Testis (tissue), 2 donors: ENCODE measurements at regions not wholly inside any gene's neighbourhood (a gene's known extent, or its start where the extent isn't known, plus 50 kb on each side); places are given as distances from the start of the nearest gene placed in this dataset.

Experiments used
- DNase-seq: peaks from one replicate; pipeline ENCODE4 v3.0.0-alpha.2; 2019
- H3K27ac ChIP-seq, 2 donors: fragments of 200-600 bp; sonication (generic); one replicate each; pipeline ENCODE4 v1.5.1; 2019
- H3K27me3 ChIP-seq: fragments of 200-600 bp; sonication (generic); one replicate; pipeline ENCODE4 v1.5.1; 2019
- H3K36me3 ChIP-seq: fragments of 200-600 bp; sonication (generic); one replicate; pipeline ENCODE4 v1.5.1; 2017; ENCODE audit warnings: low read depth; ENCODE audit errors: missing control alignments
- H3K4me1 ChIP-seq: fragments of 200-600 bp; sonication (generic); one replicate; pipeline ENCODE4 v1.5.1; 2019
- H3K4me3 ChIP-seq, 2 donors: fragments of 200-600 bp; sonication (generic); one replicate each; pipeline ENCODE4 v1.5.1; 2017 to 2019
- H3K9me3 ChIP-seq: fragments of 200-600 bp; sonication (generic); one replicate; pipeline ENCODE4 v1.5.1; 2017
- POLR2A ChIP-seq: fragments of 450-650 bp; IDR thresholded peaks from one replicate; pipeline ENCODE4 v1.6.1; 2017; ENCODE audit warnings: antibody characterized with exemption, mild to moderate bottlenecking, moderate library complexity
- WGBS, 2 donors: methylation state at CpG; one replicate each; pipeline ENCODE4 v1.1.5; 2018; 5-methylcytosine and 5-hydroxymethylcytosine counted together
- intact Hi-C: fragments of 100-400 bp; cut with DNase I; formaldehyde crosslinking; loops from one replicate; pipeline ENCODE4 v1.15.1; 2023; ENCODE audit warnings: low total_unique reads
- TF ChIP-seq, protein P1 (sequence below), 3 experiments: fragments of 450-650 bp in 2 of 3; fragments of 200-600 bp in 1 of 3; sonication (generic) in 1 of 3; IDR thresholded peaks; one replicate each; pipeline ENCODE4 v1.5.1; 2016 to 2019; ENCODE audit warnings: antibody characterized with exemption in 3 of 3, mild to moderate bottlenecking in 2 of 3, moderate library complexity in 1 of 3

DNA sequence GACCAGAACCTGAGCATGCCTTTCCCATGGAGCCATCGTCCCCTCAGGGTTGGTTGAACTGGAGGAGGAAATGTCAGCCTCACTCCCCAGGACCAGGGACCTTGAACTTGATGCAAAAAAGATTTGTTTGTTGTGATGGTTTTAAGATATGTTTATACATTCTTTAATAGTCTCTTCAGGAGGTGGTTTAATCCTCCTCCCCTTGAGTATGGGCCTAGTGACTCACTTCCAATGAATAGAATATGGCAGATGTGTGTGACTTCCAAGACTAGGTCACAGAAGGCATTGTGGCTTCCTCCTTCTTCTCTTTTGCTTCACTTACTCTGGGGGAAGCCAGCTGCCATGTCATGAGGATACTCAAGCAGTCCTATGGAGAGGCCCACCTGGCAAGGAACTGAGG is 81.7 kb upstream of the WNT4 start:
- TF ChIP-seq, protein P1, sequence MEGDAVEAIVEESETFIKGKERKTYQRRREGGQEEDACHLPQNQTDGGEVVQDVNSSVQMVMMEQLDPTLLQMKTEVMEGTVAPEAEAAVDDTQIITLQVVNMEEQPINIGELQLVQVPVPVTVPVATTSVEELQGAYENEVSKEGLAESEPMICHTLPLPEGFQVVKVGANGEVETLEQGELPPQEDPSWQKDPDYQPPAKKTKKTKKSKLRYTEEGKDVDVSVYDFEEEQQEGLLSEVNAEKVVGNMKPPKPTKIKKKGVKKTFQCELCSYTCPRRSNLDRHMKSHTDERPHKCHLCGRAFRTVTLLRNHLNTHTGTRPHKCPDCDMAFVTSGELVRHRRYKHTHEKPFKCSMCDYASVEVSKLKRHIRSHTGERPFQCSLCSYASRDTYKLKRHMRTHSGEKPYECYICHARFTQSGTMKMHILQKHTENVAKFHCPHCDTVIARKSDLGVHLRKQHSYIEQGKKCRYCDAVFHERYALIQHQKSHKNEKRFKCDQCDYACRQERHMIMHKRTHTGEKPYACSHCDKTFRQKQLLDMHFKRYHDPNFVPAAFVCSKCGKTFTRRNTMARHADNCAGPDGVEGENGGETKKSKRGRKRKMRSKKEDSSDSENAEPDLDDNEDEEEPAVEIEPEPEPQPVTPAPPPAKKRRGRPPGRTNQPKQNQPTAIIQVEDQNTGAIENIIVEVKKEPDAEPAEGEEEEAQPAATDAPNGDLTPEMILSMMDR (IDR thresholded peaks at IDR 0.05): no peak
- no peak for TF ChIP-seq POLR2A
- H3K4me1 ChIP-seq: no peaks in the 10 kb centered on the region
- no peak overlapping the region for H3K4me3 ChIP-seq
- H3K9me3 ChIP-seq: no peaks in the 10 kb centered on the region
- H3K36me3 ChIP-seq: no peaks in the 10 kb centered on the region
- WGBS, 2 donors: 86 to 89% methylated on average over 1 of the region's 1 CpG
- intact Hi-C loops: no loop called here
- DNase-seq: no peak
- no peak overlapping the region for H3K27ac ChIP-seq
- H3K27me3 ChIP-seq: no peaks in the 10 kb centered on the region

DNA sequence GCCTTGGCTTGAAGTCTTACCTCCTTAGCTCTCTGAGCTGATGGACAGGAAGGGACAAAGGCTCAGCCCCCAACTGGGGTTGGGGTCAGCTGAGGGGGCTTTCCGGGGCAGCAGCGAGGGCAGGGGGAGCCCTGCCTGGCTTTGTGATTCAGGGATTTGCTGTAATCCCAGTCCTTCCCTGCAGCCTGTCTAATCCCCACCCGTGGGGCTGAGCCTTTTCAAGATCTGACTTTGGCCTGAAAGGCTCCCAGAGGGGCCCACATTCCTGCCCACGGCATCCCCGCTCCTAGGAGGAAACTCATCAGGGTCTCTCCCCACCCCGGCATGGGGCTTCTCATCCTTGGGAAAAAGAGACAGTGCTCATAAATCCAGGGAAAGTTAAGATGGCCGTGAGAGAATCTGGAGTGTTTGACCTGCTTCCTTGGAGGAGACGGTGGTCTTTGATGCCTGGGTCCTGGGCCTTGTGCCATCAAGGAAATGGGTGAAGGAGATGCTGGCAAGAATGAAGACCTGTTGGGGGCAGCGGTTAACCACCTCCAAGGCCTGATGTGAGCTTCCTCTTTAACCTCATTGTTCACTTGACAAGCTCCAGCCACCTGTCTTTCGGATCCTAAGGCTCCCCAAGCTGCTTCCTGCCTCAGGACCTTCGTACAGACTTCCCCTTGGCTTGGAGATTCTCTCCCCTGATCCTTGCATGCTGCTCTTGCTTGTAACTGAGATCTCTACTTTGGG is 83.1 kb upstream of the WNT4 start:
- no peak overlapping the region for H3K27ac ChIP-seq
- no peaks in the 10 kb centered on the region for H3K4me1 ChIP-seq
- no peak overlapping the region for H3K4me3 ChIP-seq
- no peaks in the 10 kb centered on the region for H3K9me3 ChIP-seq
- TF ChIP-seq, protein P1 (IDR thresholded peaks at IDR 0.05): no peak
- no peak for TF ChIP-seq POLR2A
- intact Hi-C loops: no loop called here
- DNase-seq: no peak
- H3K36me3 ChIP-seq: no peaks in the 10 kb centered on the region
- H3K27me3 ChIP-seq: no peaks in the 10 kb centered on the region
- WGBS, 2 donors: 71 to 79% methylated on average over 9 to 11 of the region's 11 CpGs

DNA sequence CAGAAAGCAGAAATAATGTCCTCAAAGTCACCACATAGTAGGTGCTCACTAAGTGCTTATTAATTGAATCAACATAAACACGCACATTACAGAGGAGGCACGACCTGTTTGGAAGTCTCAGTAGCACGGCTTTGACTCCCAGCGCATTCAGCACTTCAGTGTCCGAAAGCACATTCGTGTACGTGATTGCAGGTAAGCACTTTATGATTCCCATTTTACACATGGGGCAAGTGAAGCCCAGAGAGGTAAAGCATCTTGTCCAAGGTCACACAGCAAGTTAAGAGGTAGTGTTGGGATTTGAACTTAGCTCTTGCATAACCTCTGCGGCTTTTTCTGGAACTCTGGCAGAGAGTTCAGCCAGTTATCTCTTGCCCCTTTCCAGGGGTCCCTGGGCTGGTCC is 85.2 kb upstream of the WNT4 start:
- Histone ChIP-seq H3K4me1 (no peaks in the 10 kb centered on the region), H3K27me3 (no peaks in the 10 kb centered on the region), H3K9me3 (no peaks in the 10 kb centered on the region), H3K36me3 (no peaks in the 10 kb centered on the region), H3K27ac (no peak overlapping the region), H3K4me3 (no peak overlapping the region)
- DNase-seq: no peak
- TF ChIP-seq, protein P1 (IDR thresholded peaks at IDR 0.05): no peak
- TF ChIP-seq POLR2A: no peak
- intact Hi-C loops: no loop called here
- 90 to 96% methylated on average over 8 of the region's 8 CpGs for WGBS, 2 donors

DNA sequence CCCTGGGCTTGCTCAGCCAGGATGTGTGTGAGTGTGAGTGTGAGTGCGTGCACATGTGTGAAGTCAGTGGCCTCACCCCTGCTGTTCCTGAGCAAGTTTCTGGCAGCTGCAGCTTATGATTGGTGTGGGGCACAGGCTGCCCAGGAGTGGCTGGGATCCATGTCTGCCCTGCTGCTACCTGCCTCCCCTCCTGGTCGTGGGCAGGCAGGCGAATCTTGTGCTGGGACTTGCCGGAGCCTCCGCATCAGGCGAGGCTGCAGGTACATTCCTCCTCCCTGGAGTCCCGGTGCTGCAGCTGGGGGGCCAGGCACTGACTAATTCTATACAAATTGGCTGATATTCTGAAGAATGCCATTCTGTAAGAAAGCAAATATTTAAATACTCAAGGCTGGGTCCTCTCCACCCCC is 85.6 kb upstream of the WNT4 start:
- no peaks in the 10 kb centered on the region for H3K36me3 ChIP-seq
- intact Hi-C loops: no loop called here
- TF ChIP-seq, protein P1 (IDR thresholded peaks at IDR 0.05): no peak
- TF ChIP-seq POLR2A: no peak
- 79% methylated on average over 7 of the region's 7 CpGs; no CpG with 5 or more reads in 1 of the 2 donors for WGBS, 2 donors
- no peak for DNase-seq
- H3K27me3 ChIP-seq: no peaks in the 10 kb centered on the region
- H3K4me3 ChIP-seq: no peak overlapping the region
- H3K4me1 ChIP-seq: no peaks in the 10 kb centered on the region
- no peaks in the 10 kb centered on the region for H3K9me3 ChIP-seq
- H3K27ac ChIP-seq: no peak overlapping the region

DNA sequence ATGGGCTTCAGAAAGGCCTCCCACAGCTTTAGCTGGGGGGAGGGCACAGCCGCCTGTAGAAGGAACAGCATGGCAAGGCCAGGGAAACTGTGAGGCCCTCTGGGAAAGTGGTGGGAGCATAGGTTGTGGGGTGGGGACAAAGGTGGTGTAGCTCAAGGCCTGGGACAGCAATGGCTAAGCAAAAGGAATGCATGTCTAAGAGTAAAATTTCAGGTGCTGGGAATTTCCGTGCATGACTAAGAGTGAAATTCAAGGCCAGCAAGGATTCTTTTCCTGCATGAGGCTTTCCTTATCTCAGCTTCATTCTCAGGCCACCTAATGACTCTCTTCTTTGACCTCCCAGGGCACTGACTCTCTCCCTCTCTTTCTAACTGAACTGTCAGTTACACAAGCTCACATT is 86.5 kb upstream of the WNT4 start:
- intact Hi-C loops: no loop called here
- Histone ChIP-seq H3K27me3 (no peaks in the 10 kb centered on the region), H3K4me1 (no peaks in the 10 kb centered on the region), H3K27ac (no peak overlapping the region), H3K4me3 (no peak overlapping the region), H3K9me3 (no peaks in the 10 kb centered on the region), H3K36me3 (no peaks in the 10 kb centered on the region)
- WGBS, 2 donors: 74 to 91% methylated on average over 2 of the region's 2 CpGs
- TF ChIP-seq, protein P1 (IDR thresholded peaks at IDR 0.05): no peak
- no peak for TF ChIP-seq POLR2A
- no peak for DNase-seq
